ENCODE measurements at regions not wholly inside any gene's neighbourhood (a gene's known extent, or its start where the extent isn't known, plus 50 kb on each side); places are given as distances from the start of the nearest gene placed in this dataset.

GRCh38 chr10:44703241-44704155, 207.6 kb upstream of the TMEM72 start:
- H3K9me3 ChIP-seq (ENCODE audit: control insufficient read depth, insufficient read depth, low read length): no peaks in the 10 kb centered on the region
- H3K9me2 ChIP-seq (replicated peaks; ENCODE audit: control insufficient read depth, low read length): no peaks in the 10 kb centered on the region
- H3K4me3 ChIP-seq (ENCODE audit: low read length): no peak overlapping the region
- H3K27me3 ChIP-seq (ENCODE audit: control insufficient read depth, low read length): no peaks in the 10 kb centered on the region
- H3K4me2 ChIP-seq (ENCODE audit: low read length): no peak overlapping the region
- H3K79me2 ChIP-seq (ENCODE audit: control insufficient read depth, low read length): no peaks in the 10 kb centered on the region
- TF ChIP-seq CTCF (IDR thresholded peaks at IDR 0.05; ENCODE audit: low read depth, low read length, poor library complexity, severe bottlenecking): no peak
- no peak for TF ChIP-seq EZH2phosphoT487 (IDR thresholded peaks at IDR 0.05; ENCODE audit: borderline replicate concordance, low read length)
- no peaks in the 10 kb centered on the region for H3F3A ChIP-seq (ENCODE audit: control insufficient read depth, insufficient read depth)
- H3K36me3 ChIP-seq (ENCODE audit: control insufficient read depth, low read length): no peaks in the 10 kb centered on the region
- no peak overlapping the region for H3K27ac ChIP-seq (ENCODE audit: low read depth, low read length)
- H3K4me1 ChIP-seq (ENCODE audit: control insufficient read depth, low read length): no peaks in the 10 kb centered on the region
- H4K20me1 ChIP-seq (ENCODE audit: control insufficient read depth, insufficient read depth, low read depth, low read length): no peaks in the 10 kb centered on the region

GRCh38 chr10:44704616-44705015, 206.5 kb upstream of the TMEM72 start:
- H3K4me2 ChIP-seq (ENCODE audit: low read length): no peak overlapping the region
- no peaks in the 10 kb centered on the region for H4K20me1 ChIP-seq (ENCODE audit: control insufficient read depth, insufficient read depth, low read depth, low read length)
- no peaks in the 10 kb centered on the region for H3K9me3 ChIP-seq (ENCODE audit: control insufficient read depth, insufficient read depth, low read length)
- no peaks in the 10 kb centered on the region for H3F3A ChIP-seq (ENCODE audit: control insufficient read depth, insufficient read depth)
- H3K27me3 ChIP-seq (ENCODE audit: control insufficient read depth, low read length): no peaks in the 10 kb centered on the region
- no peaks in the 10 kb centered on the region for H3K9me2 ChIP-seq (replicated peaks; ENCODE audit: control insufficient read depth, low read length)
- H3K79me2 ChIP-seq (ENCODE audit: control insufficient read depth, low read length): no peaks in the 10 kb centered on the region
- TF ChIP-seq CTCF (IDR thresholded peaks at IDR 0.05; ENCODE audit: low read depth, low read length, poor library complexity, severe bottlenecking) (no peak), EZH2phosphoT487 (IDR thresholded peaks at IDR 0.05; ENCODE audit: borderline replicate concordance, low read length) (no peak)
- H3K27ac ChIP-seq (ENCODE audit: low read depth, low read length): no peak overlapping the region
- no peaks in the 10 kb centered on the region for H3K36me3 ChIP-seq (ENCODE audit: control insufficient read depth, low read length)
- no peaks in the 10 kb centered on the region for H3K4me1 ChIP-seq (ENCODE audit: control insufficient read depth, low read length)
- H3K4me3 ChIP-seq (ENCODE audit: low read length): no peak overlapping the region

GRCh38 chr10:44706745-44707144, 204.4 kb upstream of the TMEM72 start:
- H3K36me3 ChIP-seq (ENCODE audit: control insufficient read depth, low read length): no peaks in the 10 kb centered on the region
- no peak overlapping the region for H3K4me2 ChIP-seq (ENCODE audit: low read length)
- H3K9me2 ChIP-seq (replicated peaks; ENCODE audit: control insufficient read depth, low read length): no peaks in the 10 kb centered on the region
- H3F3A ChIP-seq (ENCODE audit: control insufficient read depth, insufficient read depth): no peaks in the 10 kb centered on the region
- no peak for TF ChIP-seq CTCF (IDR thresholded peaks at IDR 0.05; ENCODE audit: low read depth, low read length, poor library complexity, severe bottlenecking)
- TF ChIP-seq EZH2phosphoT487 (IDR thresholded peaks at IDR 0.05; ENCODE audit: borderline replicate concordance, low read length): no peak
- no peaks in the 10 kb centered on the region for H4K20me1 ChIP-seq (ENCODE audit: control insufficient read depth, insufficient read depth, low read depth, low read length)
- no peaks in the 10 kb centered on the region for H3K4me1 ChIP-seq (ENCODE audit: control insufficient read depth, low read length)
- H3K27me3 ChIP-seq (ENCODE audit: control insufficient read depth, low read length): no peaks in the 10 kb centered on the region
- no peak overlapping the region for H3K27ac ChIP-seq (ENCODE audit: low read depth, low read length)
- no peak overlapping the region for H3K4me3 ChIP-seq (ENCODE audit: low read length)
- no peaks in the 10 kb centered on the region for H3K9me3 ChIP-seq (ENCODE audit: control insufficient read depth, insufficient read depth, low read length)
- no peaks in the 10 kb centered on the region for H3K79me2 ChIP-seq (ENCODE audit: control insufficient read depth, low read length)

Measured in DOHH2 (cell line).